ENCODE measurements at regions not wholly inside any gene's neighbourhood (a gene's known extent, or its start where the extent isn't known, plus 50 kb on each side); places are given as distances from the start of the nearest gene placed in this dataset.
"Not testable (repeated sequence)": the region's sequence is repeated elsewhere in the genome, so short reads cannot be mapped to it uniquely, and the experiment has no call there.

GRCh38 chr7:65639717-65640116 is 233.2 kb upstream of the VKORC1L1 start:
- POLR2A ChIA-PET (ENCODE audit: unreplicated experiment); H4K5ac ChIP-seq (ENCODE audit: low read depth, low read length); H3K79me1 ChIP-seq (ENCODE audit: low read depth in 1 of 2, low read length in 2 of 2); H3K18ac ChIP-seq (ENCODE audit: low read depth, low read length); H3K4me3 ChIP-seq (ENCODE audit: insufficient read depth, low read depth, low read length); H3K14ac ChIP-seq (replicated peaks; ENCODE audit: low read depth, low read length); dilution Hi-C loops (cut with HindIII; ENCODE audit: low sequenced_read_pairs, unreplicated experiment); H3K56ac ChIP-seq (ENCODE audit: extremely low read depth, insufficient read depth, low read length); H3K9ac ChIP-seq (ENCODE audit: low read depth, low read length); H4K8ac ChIP-seq (ENCODE audit: low read depth in 2 of 2, low read length in 2 of 2); CTCF ChIA-PET; H3K4me1 ChIP-seq (ENCODE audit: control insufficient read depth, insufficient read depth, low read length); H2BK20ac ChIP-seq (ENCODE audit: low read depth, low read length); H2BK120ac ChIP-seq (ENCODE audit: low read depth, low read length); intact Hi-C loops (cut with micrococcal nuclease); ATAC-seq (ENCODE audit: low read depth); H2BK15ac ChIP-seq (ENCODE audit: low read depth, low read length); H3K36me3 ChIP-seq (ENCODE audit: control insufficient read depth, insufficient read depth, low read length); H3K23ac ChIP-seq (ENCODE audit: low read depth, low read length); H3K27ac ChIP-seq (ENCODE audit: insufficient read depth, low read length); H2BK5ac ChIP-seq (ENCODE audit: low read depth, low read length, poor library complexity, severe bottlenecking); H4K20me1 ChIP-seq (ENCODE audit: insufficient read depth, low read length); H2AFZ ChIP-seq (replicated peaks; ENCODE audit: low read length, poor library complexity); H4K91ac ChIP-seq (ENCODE audit: insufficient read depth, low read depth, low read length); H2AK9ac ChIP-seq (replicated peaks; ENCODE audit: low read depth, low read length, poor library complexity); H3K4me2 ChIP-seq (ENCODE audit: low read depth, low read length); in situ Hi-C loops (cut with MboI; ENCODE audit: low sequenced_read_pairs); DNase-seq; BruUV-seq (replicated peaks); H2AK5ac ChIP-seq (ENCODE audit: low read depth, low read length); H3K9me3 ChIP-seq (ENCODE audit: control insufficient read depth, insufficient read depth, low read length); H3K27me3 ChIP-seq (ENCODE audit: control insufficient read depth, insufficient read depth, low read length); H3K4ac ChIP-seq (ENCODE audit: low read depth, low read length); H3K9me1 ChIP-seq (ENCODE audit: insufficient read depth, low read length): not testable (repeated sequence)
- no CpG with 5 or more reads among the region's 3 CpGs for WGBS, 2 experiments (ENCODE audit: extremely low coverage in 2 of 2, insufficient read length in 1 of 2)

- intact Hi-C loops (cut with micrococcal nuclease); H3K4ac ChIP-seq (ENCODE audit: low read depth, low read length); DNase-seq; H3K56ac ChIP-seq (ENCODE audit: extremely low read depth, insufficient read depth, low read length); H2AK5ac ChIP-seq (ENCODE audit: low read depth, low read length); POLR2A ChIA-PET (ENCODE audit: unreplicated experiment); H4K91ac ChIP-seq (ENCODE audit: insufficient read depth, low read depth, low read length); H3K27me3 ChIP-seq (ENCODE audit: control insufficient read depth, insufficient read depth, low read length); H3K18ac ChIP-seq (ENCODE audit: low read depth, low read length); H3K9ac ChIP-seq (ENCODE audit: low read depth, low read length); H3K27ac ChIP-seq (ENCODE audit: insufficient read depth, low read length); H3K14ac ChIP-seq (replicated peaks; ENCODE audit: low read depth, low read length); H2BK20ac ChIP-seq (ENCODE audit: low read depth, low read length); CTCF ChIA-PET; in situ Hi-C loops (cut with MboI; ENCODE audit: low sequenced_read_pairs); H4K8ac ChIP-seq (ENCODE audit: low read depth in 2 of 2, low read length in 2 of 2); H2BK5ac ChIP-seq (ENCODE audit: low read depth, low read length, poor library complexity, severe bottlenecking); H2BK120ac ChIP-seq (ENCODE audit: low read depth, low read length); H3K23ac ChIP-seq (ENCODE audit: low read depth, low read length); H3K36me3 ChIP-seq (ENCODE audit: control insufficient read depth, insufficient read depth, low read length); H3K4me1 ChIP-seq (ENCODE audit: control insufficient read depth, insufficient read depth, low read length); H3K9me1 ChIP-seq (ENCODE audit: insufficient read depth, low read length); H2AFZ ChIP-seq (replicated peaks; ENCODE audit: low read length, poor library complexity); H3K9me3 ChIP-seq (ENCODE audit: control insufficient read depth, insufficient read depth, low read length); ATAC-seq (ENCODE audit: low read depth); H2AK9ac ChIP-seq (replicated peaks; ENCODE audit: low read depth, low read length, poor library complexity); H3K79me1 ChIP-seq (ENCODE audit: low read depth in 1 of 2, low read length in 2 of 2); H4K5ac ChIP-seq (ENCODE audit: low read depth, low read length); H2BK15ac ChIP-seq (ENCODE audit: low read depth, low read length); H4K20me1 ChIP-seq (ENCODE audit: insufficient read depth, low read length); dilution Hi-C loops (cut with HindIII; ENCODE audit: low sequenced_read_pairs, unreplicated experiment); H3K4me2 ChIP-seq (ENCODE audit: low read depth, low read length); H3K4me3 ChIP-seq (ENCODE audit: insufficient read depth, low read depth, low read length); BruUV-seq (replicated peaks): not testable (repeated sequence)
- no CpG with 5 or more reads among the region's 5 CpGs for WGBS, 2 experiments (ENCODE audit: extremely low coverage in 2 of 2, insufficient read length in 1 of 2)
Measured at GRCh38 chr7:65643498-65643897, 229.4 kb upstream of the VKORC1L1 start.

Measured in IMR-90 (cell line).